ENCODE measurements at regions not wholly inside any gene's neighbourhood (a gene's known extent, or its start where the extent isn't known, plus 50 kb on each side); places are given as distances from the start of the nearest gene placed in this dataset.

DNA sequence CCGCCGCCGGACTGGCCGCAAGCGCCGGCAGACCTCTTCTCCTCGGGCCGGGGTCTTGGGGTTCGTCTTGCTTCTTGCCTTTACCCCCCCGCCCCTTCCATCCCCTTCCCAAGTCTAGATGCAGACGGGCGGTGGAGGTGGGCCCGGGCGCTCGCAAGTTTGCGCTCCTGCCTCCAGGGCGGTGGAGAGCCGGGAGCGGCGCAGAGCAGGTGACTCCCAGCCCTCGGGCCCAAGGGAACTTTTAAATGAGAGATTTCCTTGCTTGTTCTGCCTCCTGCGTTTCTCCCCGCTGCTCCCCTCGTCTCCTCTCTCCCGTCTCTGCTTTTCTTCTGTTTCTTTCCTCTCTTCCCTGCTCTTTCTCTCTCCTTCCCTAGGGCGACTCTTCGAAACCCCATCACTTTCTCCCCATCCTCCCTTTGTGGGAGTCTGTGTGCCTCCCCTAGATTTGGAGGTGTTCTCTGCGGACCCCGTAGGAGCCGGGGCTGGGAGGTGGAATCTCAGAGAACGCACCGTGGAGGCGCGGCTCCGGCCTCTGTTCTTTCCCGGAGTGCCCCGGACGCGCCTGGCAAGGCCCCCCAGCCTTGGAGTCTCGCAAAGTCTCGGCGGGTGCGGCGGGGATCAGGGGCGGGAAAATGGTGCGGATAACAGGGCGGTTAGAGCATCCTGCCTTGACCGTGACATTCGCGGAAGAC is 114.7 kb upstream of the MYL2 start:
- peak; percentile 10 for DNase-seq

DNA sequence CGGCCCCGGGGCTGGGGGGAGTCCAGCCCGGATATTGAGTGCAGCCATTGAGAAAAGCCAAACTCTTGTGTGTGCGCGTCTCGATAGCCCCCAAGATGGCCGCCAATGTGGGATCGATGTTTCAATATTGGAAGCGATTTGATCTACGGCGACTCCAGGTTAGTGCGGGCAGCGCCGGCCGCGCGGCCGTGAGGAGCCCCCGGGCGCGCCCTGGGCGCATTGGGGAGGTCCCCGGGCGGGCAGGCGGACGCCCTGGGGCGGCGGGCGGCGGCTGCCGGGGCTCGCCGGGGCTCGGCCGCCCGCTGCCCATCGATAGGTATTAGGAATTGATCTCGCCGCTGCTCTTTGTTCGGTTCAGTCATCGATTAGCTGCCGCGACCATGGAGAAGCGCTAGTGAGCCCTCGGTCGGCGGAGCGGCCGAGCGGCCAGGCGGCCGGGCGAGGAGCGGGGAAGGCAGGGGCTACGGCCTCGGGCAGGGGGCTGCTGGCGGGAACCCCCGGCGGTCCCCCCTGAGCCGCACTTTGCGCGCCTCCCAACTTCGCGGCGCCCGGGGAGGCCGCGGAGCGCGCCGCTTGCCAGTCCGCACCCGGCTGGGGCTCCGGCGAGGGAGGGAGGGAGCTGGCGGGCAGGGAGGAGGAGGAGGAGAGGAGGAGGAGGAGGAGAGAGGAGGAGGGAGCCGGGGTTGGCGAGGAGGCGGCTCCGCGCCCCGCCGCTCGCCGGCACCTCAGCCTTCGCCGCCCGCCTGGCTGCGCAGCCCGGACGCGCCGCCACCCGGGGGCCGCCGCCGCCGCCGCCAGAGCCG is 113.9 kb upstream of the MYL2 start, which contains the start of gene CUX2:
CUX2 (plus strand) TSS at position 83 of the 803 bp plus-strand sequence.
- peak; percentile 12 for DNase-seq

DNA sequence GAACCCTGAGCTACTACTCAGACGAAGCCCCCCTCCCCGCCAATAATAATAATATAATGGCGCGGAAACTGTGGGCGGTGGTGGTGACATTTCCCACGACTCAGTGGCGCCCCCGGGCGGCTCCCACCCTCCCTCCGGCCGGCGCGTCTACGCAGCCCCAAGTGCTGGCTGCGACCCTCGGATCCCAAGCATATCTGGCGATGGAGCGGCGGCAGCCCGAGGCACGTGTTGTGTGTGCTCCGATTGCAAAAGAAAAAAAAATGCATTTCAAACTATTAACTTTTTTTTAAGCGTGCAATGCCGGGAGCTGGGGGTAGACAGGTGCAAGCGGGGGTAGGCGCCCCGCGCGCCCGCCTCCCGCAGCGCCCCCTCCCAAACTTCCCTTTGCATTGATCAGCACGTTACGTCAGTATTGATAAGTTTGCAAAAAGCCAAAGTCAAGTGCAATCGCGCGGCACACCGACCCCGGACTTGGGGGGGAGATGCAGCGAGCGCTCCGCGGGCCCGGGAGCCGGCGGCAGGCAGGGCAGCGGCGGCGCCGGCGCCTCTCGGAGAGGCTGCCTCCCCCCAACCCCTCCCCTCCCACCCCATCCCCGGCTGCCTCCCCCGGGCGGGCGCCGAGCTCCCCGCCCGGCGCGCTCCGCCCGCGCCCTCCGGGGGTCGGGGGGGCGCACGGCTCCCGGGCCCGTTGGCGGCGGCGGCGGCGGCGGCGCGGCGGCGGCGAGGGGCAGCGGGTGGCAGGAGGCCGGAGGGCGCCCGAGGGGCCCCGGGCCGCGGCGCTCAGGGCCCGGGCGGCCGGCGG is 113.1 kb upstream of the MYL2 start:
- no peak for DNase-seq

DNA sequence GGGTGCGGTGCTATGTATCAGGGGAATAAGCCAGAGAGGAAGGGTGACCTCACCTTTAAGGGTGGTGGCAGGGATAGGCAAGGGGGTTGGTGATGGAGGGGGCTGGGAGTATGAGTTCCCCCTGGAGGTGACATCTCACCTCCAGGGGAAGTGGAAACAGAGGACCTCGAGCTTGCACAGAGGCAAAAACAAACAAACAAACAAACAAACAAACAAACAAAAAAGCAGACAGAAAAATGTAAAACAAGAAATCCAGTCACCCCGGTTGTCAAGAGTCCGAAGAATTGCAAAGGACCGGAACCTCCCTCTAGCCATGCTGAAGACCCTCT is 112.2 kb upstream of the MYL2 start:
- no peak for DNase-seq

- no peak for DNase-seq
Measured at GRCh38 chr12:111031916-111032590, 111.7 kb upstream of the MYL2 start.

- no peak for DNase-seq
Measured at GRCh38 chr12:111030800-111031199, 110.4 kb upstream of the MYL2 start.

GRCh38 chr12:111029732-111030131 is 109.4 kb upstream of the MYL2 start:
- no peak for DNase-seq

DNA sequence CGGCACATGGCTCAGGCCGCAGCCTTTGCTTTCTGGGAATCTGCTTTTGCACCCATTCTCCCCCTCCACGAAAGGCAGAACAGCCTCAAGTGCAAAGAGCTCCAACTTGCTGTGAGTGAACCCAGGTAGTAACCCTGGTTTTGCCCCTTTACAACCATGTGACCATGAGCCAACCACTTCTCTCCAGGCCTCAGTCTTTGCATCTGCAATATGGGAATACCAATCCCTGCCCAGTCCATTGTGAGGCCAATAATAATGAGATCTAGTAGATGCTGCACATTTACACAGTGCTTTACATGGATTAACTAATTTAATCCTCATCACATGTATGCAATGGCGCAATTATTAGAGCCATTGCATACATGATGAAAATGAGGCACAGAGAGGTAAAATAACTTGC is 108.9 kb upstream of the MYL2 start:
- no peak for DNase-seq

DNA sequence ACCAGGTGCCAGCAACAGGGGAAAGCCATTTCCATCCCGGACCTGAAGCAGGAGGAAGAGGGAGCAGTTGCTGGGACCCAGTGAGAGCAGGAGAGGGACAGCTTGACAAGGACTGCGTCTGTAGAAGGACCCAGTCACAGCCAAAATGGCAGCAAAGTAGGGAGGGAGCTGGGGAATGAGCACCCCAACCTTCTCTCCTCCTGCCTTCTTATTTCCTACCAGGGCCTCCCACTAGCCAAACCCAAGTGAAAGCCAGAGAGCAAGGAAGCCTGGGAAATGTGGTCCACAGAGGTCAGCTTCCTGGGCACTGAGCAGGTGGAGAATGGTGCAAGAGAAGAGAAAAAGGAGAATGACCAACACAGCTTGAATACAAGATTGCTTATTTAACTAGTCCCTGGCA is 108.5 kb upstream of the MYL2 start:
- DNase-seq, result no peak

GRCh38 chr12:111027431-111027830 is 107.1 kb upstream of the MYL2 start:
- no peak for DNase-seq

- no peak for DNase-seq
Measured at GRCh38 chr12:111025792-111026430, 105.5 kb upstream of the MYL2 start.

- DNase-seq, result no peak
Measured at GRCh38 chr12:111025301-111025700, 104.9 kb upstream of the MYL2 start.

GRCh38 chr12:111024205-111024801 is 103.9 kb upstream of the MYL2 start:
- peak; percentile 66 for DNase-seq

GRCh38 chr12:111022386-111022785 is 102.0 kb upstream of the MYL2 start:
- DNase-seq, result no peak

DNA sequence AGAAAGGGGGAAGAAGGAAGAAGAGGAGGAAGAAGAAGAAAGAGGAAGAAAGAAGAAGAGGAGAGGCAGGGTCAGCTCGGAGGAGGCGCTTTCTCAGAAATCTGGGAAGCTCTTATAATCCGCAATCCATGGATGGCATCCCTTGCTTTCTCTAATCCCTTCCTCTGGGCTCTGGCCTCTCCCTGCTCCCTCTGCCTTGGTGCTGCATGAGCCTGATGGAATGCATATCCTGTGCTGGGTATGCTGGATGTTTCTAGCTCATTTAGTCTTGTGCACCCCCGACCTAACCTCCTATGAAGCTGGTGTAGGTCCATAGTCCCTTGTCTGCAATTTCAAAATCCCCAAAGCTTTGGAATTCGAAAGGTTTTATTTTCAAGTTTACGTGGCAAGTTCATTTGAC is 94.2 kb upstream of the MYL2 start:
- no peak for DNase-seq

- no peak for DNase-seq
Measured at GRCh38 chr12:111012918-111013317, 92.5 kb upstream of the MYL2 start.

DNA sequence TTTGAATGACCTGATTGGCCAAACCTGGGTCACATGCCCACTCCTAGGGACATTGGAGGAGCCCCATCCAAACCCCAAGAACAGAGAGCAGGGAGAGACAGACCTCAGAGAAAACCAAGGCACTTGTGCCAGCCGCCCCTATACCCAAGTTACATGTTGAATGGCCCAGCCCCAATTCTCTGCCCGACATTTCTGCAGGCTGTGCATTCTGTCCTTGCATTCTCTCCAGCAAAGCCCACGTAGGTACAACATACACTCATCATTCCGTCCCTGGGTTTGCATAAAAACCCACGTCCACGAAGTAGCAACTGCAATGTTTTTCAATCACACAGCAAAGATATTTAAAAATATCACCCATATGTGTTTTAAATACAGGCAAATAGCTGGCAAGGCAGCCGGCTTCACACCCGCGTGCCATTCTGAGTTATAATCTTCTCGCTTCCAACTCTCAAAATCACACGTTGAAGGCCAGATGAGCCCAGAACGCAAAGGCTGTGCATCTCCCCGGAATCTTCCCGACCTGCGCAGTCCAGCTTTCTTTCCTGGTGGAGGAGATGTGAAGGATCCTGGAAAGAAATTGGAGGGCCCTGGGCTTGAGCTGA is 91.7 kb upstream of the MYL2 start:
- no peak for DNase-seq

DNA sequence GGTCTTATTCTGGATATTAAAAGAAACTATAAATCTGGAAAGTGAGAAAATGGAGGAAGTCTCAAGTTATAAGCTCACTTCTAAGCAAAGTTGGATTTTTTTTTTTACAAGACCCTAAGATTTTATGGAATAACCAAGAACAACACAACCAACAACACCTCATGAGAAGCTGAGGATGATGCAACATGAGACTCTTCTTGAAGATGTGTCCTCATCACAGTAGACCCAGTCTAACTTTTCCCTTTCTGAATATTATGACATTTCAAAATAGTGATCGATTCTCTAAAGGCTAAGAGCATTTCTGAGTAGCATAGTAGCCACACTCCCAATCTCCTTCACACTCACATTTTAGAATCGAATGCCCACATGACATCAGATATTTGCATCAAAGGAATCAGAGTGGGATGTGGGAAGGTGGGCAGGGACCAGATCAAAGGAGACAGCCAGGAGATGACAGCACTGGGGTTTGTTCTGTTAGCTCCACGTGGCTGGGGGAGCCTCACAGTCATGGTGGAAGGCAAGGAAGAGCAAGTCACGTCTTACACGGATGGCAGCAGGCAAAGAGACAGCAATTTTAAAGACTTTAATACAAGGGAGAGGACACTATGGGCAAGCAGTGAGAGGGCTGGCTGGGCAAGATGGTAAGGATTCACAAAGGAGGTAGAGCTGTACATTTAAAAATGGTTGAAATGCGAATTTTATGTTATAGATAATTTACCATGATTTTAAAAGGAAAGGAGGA is 90.7 kb upstream of the MYL2 start:
- no peak for DNase-seq

- no peak for DNase-seq
Measured at GRCh38 chr12:111010061-111010460, 89.7 kb upstream of the MYL2 start.

DNA sequence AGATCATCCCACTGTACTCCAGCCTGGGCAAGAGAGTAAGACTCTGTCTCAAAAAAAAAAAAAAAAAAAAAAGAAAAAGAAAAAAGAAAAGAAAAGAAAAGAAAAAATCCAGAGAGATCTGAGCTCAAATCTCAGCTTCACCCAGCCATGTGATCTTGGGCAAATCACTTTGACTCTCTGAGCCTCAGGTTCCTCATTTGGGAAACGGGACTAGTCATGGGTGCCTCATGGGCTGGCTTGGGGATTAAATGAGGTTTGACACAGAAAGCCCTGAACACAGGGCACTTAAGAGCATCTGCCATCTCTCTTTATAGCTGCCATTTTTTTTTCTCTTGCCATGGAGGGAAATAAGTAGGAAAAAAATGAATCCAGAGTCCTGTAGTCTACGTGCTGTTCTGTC is 86.2 kb upstream of the MYL2 start:
- no peak for DNase-seq

DNA sequence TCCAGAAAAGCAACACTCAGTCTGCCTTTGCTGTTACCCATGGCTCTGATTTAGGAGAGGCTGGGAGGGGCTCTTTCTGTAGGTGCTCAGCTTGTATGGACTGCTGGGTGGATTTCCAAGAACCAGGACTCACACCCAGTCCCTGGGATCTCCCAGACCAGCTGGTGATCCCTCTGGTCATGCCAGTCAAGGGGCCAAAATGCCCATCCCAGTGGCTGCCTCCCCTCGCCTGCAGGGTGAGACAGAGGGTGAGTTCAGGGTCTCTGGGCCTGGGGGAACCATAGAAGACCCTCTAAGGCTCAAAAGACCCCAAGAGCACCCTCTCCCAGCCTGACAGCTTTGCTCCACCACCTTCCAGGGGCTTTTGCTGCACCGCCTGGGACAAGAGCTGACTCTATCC is 78.6 kb upstream of the MYL2 start:
- no peak for DNase-seq

All from dermis blood vessel endothelial cell (primary cell).